HEK293 (cell line): ENCODE measurements at regions not wholly inside any gene's neighbourhood (a gene's known extent, or its start where the extent isn't known, plus 50 kb on each side); places are given as distances from the start of the nearest gene placed in this dataset.

ENCODE experiments used
- CTCF ChIA-PET: fragments of 350-600 bp; formaldehyde crosslinking; extraction: SDS; loops from one replicate; lab custom pipeline; 2021; ENCODE audit warnings: antibody characterized with exemption; lab: Yijun Ruan, JAX
- POLR2A ChIA-PET: fragments of 300-600 bp; formaldehyde crosslinking; extraction: SDS; loops from one replicate; lab custom pipeline; 2020; ENCODE audit warnings: antibody characterized with exemption, inconsistent platforms; lab: Yijun Ruan, JAX
- H3K27ac ChIP-seq: fragments of 200-500 bp; sonication (Bioruptor generic); 2 replicates; pipeline ENCODE4 v1.5.1; 2014; ENCODE audit warnings: low read depth, low read length, control low read depth, inconsistent platforms; ENCODE audit errors: extremely low read depth
- H3K36me3 ChIP-seq, 2 experiments: fragments of 200-500 bp in 1 of 2; sonication (Bioruptor generic) in 1 of 2; 1 replicate in 1 of 2; 2 replicates in 1 of 2; pipeline ENCODE4 v1.5.1; 2014 to 2017; ENCODE audit warnings: inconsistent platforms in 2 of 2, low read length in 2 of 2; ENCODE audit not compliant: control insufficient read depth in 2 of 2, insufficient read depth in 1 of 2
- H3K4me1 ChIP-seq: fragments of 200-500 bp; sonication (Bioruptor generic); 2 replicates; pipeline ENCODE4 v1.5.1; 2014; ENCODE audit warnings: mild to moderate bottlenecking, low read length, inconsistent platforms; ENCODE audit not compliant: control insufficient read depth, insufficient read depth
- H3K4me3 ChIP-seq: 2 replicates; pipeline ENCODE4 v1.5.1; 2011; ENCODE audit warnings: low read depth, mild to moderate bottlenecking, control low read depth, low read length, moderate library complexity
- H3K9me3 ChIP-seq: fragments of 200-500 bp; sonication (Bioruptor generic); 2 replicates; pipeline ENCODE4 v1.5.1; 2014; ENCODE audit warnings: low read depth, low read length, inconsistent platforms; ENCODE audit not compliant: control insufficient read depth, insufficient read depth
- GLI4 ChIP-seq: fragments of 450-650 bp; formaldehyde crosslinking; IDR thresholded peaks from 2 replicates; pipeline ENCODE4 v1.5.1; 2016; ENCODE audit warnings: missing biosample characterization, missing genetic modification characterization
- HOXC10 ChIP-seq: sonication (generic); formaldehyde crosslinking; IDR thresholded peaks from 2 replicates; pipeline ENCODE4 v1.8.1; 2023; ENCODE audit warnings: mild to moderate bottlenecking, missing genetic modification reagents
- INSM2 ChIP-seq: fragments of 450-650 bp; formaldehyde crosslinking; IDR thresholded peaks from 2 replicates; pipeline ENCODE4 v1.5.1; 2016; ENCODE audit warnings: missing biosample characterization, missing genetic modification characterization
- SALL2 ChIP-seq: fragments of 450-650 bp; formaldehyde crosslinking; IDR thresholded peaks from 2 replicates; pipeline ENCODE4 v1.5.0; 2017; ENCODE audit warnings: missing biosample characterization, mild to moderate bottlenecking, missing genetic modification characterization, borderline replicate concordance
- SETDB1 ChIP-seq: IDR thresholded peaks from one replicate; pipeline ENCODE4 v1.6.1; 2017; ENCODE audit warnings: mild to moderate bottlenecking, low read length, moderate library complexity, mixed read lengths; ENCODE audit not compliant: insufficient read length
- ZBTB10 ChIP-seq: fragments of 450-650 bp; formaldehyde crosslinking; IDR thresholded peaks from 2 replicates; pipeline ENCODE4 v1.5.1; 2016; ENCODE audit warnings: missing biosample characterization, missing genetic modification characterization
- ZBTB7A ChIP-seq: fragments of 450-650 bp; formaldehyde crosslinking; IDR thresholded peaks from 2 replicates; pipeline ENCODE4 v1.5.1; 2016; ENCODE audit warnings: low read depth, missing biosample characterization, missing genetic modification characterization
- ZNF239 ChIP-seq: fragments of 450-650 bp; formaldehyde crosslinking; IDR thresholded peaks from 2 replicates; pipeline ENCODE4 v1.5.1; 2016; ENCODE audit warnings: missing biosample characterization, missing genetic modification characterization
- ZNF311 ChIP-seq: fragments of 450-650 bp; formaldehyde crosslinking; IDR thresholded peaks from 2 replicates; pipeline ENCODE4 v1.5.1; 2017; ENCODE audit warnings: missing biosample characterization, missing genetic modification characterization, borderline replicate concordance
- ZNF366 ChIP-seq: fragments of 450-650 bp; formaldehyde crosslinking; conservative IDR thresholded peaks from 2 replicates; pipeline ENCODE4 v1.5.1; 2016; ENCODE audit warnings: missing biosample characterization, missing genetic modification characterization
- ZNF416 ChIP-seq: fragments of 450-650 bp; formaldehyde crosslinking; IDR thresholded peaks from 2 replicates; pipeline ENCODE4 v1.5.1; 2016; ENCODE audit warnings: missing biosample characterization, missing genetic modification characterization
- ZNF529 ChIP-seq: fragments of 450-650 bp; formaldehyde crosslinking; IDR thresholded peaks from 2 replicates; pipeline ENCODE4 v1.5.1; 2017; ENCODE audit warnings: missing genetic modification characterization, missing biosample characterization; ENCODE audit not compliant: insufficient replicate concordance
- ZNF658 ChIP-seq: fragments of 450-650 bp; formaldehyde crosslinking; IDR thresholded peaks from 2 replicates; pipeline ENCODE4; 2016; ENCODE audit warnings: missing biosample characterization, missing genetic modification characterization
- ZNF837 ChIP-seq: fragments of 450-650 bp; formaldehyde crosslinking; IDR thresholded peaks from 2 replicates; pipeline ENCODE4 v1.5.1; 2016; ENCODE audit warnings: missing biosample characterization, missing genetic modification characterization
- ZSCAN23 ChIP-seq: fragments of 450-650 bp; formaldehyde crosslinking; IDR thresholded peaks from 2 replicates; pipeline ENCODE4 v1.5.1; 2016; ENCODE audit warnings: missing biosample characterization, missing genetic modification characterization
- TF ChIP-seq, protein P1 (sequence below): fragments of 450-650 bp; formaldehyde crosslinking; conservative IDR thresholded peaks from 2 replicates; pipeline ENCODE4 v1.5.1; 2016; ENCODE audit warnings: low read depth, missing biosample characterization, missing genetic modification characterization

DNA sequence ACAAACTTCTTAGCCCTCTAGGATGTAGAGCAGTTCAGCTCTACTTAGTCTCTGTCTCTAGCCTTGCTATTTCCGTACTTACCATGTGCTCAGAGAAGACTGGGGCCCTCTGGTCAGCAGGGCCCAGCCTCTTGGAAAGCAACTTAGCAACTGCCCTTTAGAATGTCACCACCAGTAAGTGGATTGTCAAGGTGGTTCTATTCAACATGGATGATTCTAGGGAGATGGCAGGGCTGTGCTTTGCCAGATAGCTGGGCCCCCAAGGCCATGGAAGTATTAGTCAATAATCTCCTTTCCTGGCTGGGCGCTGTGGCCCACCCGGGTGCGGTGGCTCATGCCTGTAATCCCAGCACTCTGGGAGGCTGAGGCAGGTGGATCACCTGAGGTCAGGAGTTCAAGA is 177.6 kb upstream of the MVB12B start:
- POLR2A ChIA-PET = no interaction called here
- TF ChIP-seq ZBTB7A (tag by site-specific recombination) = no peak
- no peak for TF ChIP-seq SALL2
- TF ChIP-seq HOXC10 (CRISPR knock-in tag) = no peak
- no peak for TF ChIP-seq ZSCAN23 (tag by site-specific recombination)
- no peak for TF ChIP-seq ZNF239
- TF ChIP-seq INSM2 = no peak
- no peak for TF ChIP-seq ZNF658 (tag by site-specific recombination)
- no peak for TF ChIP-seq GLI4 (tag by site-specific recombination)
- no peak for TF ChIP-seq ZNF311 (tag by site-specific recombination)
- TF ChIP-seq ZNF837 (tag by site-specific recombination) = no peak
- TF ChIP-seq ZNF529 (tag by site-specific recombination) = no peak
- Histone ChIP-seq H3K27ac (no peak overlapping the region), H3K9me3 (no peaks in the 10 kb centered on the region), H3K4me1 (peaks cover 5% of the 10 kb centered on the region; the same call in 1 of the 2 replicates), H3K4me3 (no peak overlapping the region), H3K36me3 (no peaks in the 10 kb centered on the region)
- CTCF ChIA-PET = interaction anchor here (0.7 kb wide), 1 partner anchor 342 kb away, joined by 3 read pairs; no protein-coding TSS in a partner anchor

- POLR2A ChIA-PET = no interaction called here
- Histone ChIP-seq H3K9me3 (no peaks in the 10 kb centered on the region), H3K4me1 (peaks cover 5% of the 10 kb centered on the region; the same call in 1 of the 2 replicates), H3K27ac (no peak overlapping the region), H3K4me3 (no peak overlapping the region), H3K36me3 (no peaks in the 10 kb centered on the region)
- no peak for TF ChIP-seq ZNF416 (tag by site-specific recombination)
- CTCF ChIA-PET = interaction anchor here (0.7 kb wide), 1 partner anchor 341 kb away, joined by 3 read pairs; no protein-coding TSS in a partner anchor
These were observed 177.0 kb upstream of the MVB12B start for GRCh38 chr9:126149661-126150060.

DNA sequence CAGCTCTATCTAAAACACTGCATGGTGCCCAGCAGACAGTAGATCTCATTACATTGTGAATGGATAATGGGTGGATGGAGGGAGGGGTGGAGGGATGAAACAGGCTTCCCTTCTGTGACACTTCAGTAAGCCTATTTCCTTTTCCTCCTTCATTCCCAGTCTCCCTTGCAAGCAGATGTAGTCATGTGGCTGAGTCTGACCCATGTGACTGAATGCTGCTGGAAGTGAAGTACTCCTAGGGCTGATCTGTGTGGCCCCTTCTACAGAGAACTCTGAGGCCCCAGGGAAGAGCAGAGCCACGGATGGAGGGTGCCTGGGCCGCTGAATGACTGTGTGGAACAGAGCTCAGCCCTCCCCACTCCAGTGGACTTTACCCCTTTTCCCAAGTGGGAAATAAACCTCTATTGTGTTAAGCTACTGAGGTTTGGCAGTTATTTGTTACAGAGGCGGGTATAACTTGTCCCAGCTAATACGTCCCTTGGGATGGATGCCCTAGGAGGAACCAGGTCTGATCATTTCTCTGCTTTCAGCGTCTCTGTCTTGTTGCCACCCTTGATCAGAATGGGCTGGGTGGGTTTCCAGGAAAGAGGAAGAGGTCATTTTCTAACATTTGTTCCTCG is 176.1 kb upstream of the MVB12B start:
- TF ChIP-seq, protein P1, sequence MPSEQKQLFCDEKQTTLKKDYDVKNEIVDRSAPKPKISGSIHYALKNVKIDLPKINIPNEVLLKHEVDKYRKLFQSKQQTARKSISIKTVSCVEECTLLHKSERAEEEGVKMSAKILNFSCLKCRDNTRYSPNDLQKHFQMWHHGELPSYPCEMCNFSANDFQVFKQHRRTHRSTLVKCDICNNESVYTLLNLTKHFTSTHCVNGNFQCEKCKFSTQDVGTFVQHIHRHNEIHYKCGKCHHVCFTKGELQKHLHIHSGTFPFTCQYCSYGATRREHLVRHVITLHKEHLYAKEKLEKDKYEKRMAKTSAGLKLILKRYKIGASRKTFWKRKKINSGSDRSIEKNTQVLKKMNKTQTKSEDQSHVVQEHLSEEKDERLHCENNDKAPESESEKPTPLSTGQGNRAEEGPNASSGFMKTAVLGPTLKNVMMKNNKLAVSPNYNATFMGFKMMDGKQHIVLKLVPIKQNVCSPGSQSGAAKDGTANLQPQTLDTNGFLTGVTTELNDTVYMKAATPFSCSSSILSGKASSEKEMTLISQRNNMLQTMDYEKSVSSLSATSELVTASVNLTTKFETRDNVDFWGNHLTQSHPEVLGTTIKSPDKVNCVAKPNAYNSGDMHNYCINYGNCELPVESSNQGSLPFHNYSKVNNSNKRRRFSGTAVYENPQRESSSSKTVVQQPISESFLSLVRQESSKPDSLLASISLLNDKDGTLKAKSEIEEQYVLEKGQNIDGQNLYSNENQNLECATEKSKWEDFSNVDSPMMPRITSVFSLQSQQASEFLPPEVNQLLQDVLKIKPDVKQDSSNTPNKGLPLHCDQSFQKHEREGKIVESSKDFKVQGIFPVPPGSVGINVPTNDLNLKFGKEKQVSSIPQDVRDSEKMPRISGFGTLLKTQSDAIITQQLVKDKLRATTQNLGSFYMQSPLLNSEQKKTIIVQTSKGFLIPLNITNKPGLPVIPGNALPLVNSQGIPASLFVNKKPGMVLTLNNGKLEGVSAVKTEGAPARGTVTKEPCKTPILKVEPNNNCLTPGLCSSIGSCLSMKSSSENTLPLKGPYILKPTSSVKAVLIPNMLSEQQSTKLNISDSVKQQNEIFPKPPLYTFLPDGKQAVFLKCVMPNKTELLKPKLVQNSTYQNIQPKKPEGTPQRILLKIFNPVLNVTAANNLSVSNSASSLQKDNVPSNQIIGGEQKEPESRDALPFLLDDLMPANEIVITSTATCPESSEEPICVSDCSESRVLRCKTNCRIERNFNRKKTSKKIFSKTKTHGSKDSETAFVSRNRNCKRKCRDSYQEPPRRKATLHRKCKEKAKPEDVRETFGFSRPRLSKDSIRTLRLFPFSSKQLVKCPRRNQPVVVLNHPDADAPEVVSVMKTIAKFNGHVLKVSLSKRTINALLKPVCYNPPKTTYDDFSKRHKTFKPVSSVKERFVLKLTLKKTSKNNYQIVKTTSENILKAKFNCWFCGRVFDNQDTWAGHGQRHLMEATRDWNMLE (tag by site-specific recombination) = peak; percentile 7; the same call in 1 of the 2 replicates
- TF ChIP-seq SETDB1 (peak; percentile 13), ZBTB10 (tag by site-specific recombination) (no peak), ZNF366 (tag by site-specific recombination) (peak; percentile 17; the same call in 1 of the 2 replicates)
- Histone ChIP-seq H3K27ac (no peak overlapping the region), H3K4me1 (peaks cover 5% of the 10 kb centered on the region; the same call in 1 of the 2 replicates), H3K36me3 (no peaks in the 10 kb centered on the region), H3K4me3 (no peak overlapping the region), H3K9me3 (no peaks in the 10 kb centered on the region)
- ChIA-PET CTCF (no interaction called here), POLR2A (interaction anchor here (0.5 kb wide), 1 partner anchor 506 kb away, joined by 5 read pairs; no protein-coding TSS in a partner anchor)
